Amniotic epithelial cell (primary cell): ENCODE measurements at regions not wholly inside any gene's neighbourhood (a gene's known extent, or its start where the extent isn't known, plus 50 kb on each side); places are given as distances from the start of the nearest gene placed in this dataset.
"Not testable (repeated sequence)": the region's sequence is repeated elsewhere in the genome, so short reads cannot be mapped to it uniquely, and the experiment has no call there.

ENCODE experiments used
- DNase-seq: peaks from one replicate; pipeline ENCODE4 v3.0.0-alpha.2; 2010; ENCODE audit warnings: low read depth

- DNase-seq, result not testable (repeated sequence)
Measured at GRCh38 chr18:5830902-5831301, 64.4 kb downstream of the TMEM200C start.

- DNase-seq, result no peak
Measured at GRCh38 chr18:5828913-5829312, 66.4 kb downstream of the TMEM200C start.

DNA sequence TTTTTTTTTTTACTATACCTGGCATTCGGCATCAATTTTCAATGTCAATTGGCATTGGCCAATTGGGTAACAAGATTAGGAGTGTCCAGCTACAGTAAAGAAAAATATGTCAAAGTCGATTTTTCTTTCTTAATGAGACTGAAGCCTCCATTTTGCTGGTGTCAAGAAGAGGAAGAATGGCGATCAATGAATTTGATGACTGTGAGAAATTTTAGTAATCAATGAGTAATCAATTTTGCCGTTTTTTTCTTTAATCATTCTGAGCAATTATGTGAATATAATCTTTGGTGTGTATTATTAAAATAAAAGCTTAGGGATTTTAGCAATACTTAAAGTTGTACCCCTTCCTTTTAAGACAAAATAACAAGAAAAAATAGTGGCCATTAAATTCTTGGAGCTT lies 69.7 kb downstream of the TMEM200C start:
- no peak for DNase-seq

- no peak for DNase-seq
Measured at GRCh38 chr18:5824370-5824984, 70.8 kb downstream of the TMEM200C start.

DNA sequence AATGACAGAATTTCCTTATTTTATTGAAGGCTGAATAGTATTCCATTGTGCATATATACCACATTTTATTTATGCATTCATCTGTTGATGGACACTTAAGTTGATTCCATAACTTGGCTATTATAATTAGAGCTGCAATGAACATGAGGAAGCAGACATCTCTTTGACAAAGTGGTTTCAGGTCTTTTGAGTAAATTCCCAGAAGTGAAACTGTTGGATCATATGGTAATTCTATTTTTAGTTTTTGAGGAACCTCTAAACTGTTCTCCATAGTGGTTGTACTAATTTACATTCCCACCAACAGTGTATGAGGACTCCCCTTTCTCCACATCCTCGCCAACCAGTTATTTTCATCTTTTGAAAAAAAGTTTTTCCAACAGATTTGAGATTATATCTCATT lies 77.5 kb downstream of the TMEM200C start:
- DNase-seq, result no peak

DNA sequence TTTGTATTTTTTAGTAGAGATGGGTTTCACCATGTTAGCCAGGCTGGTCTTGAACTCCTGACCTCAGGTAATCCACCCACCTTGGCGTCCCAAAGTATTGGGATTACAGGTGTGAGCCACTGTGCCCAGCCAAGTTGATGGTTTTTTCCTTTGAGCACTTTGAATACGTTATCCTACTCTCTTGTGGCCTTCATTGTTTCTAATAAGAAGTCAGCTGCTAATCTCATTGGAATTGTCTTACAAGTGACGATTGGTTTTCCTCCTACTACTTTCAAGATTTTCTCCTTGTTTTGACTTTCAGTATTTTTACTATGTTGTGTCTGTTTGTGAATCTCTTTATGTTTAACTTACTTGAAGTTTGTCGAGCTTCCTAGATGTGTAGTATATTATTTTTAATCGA lies 88.5 kb downstream of the TMEM200C start:
- no peak for DNase-seq

GRCh38 chr18:5787936-5788335 lies 107.4 kb downstream of the TMEM200C start:
- no peak for DNase-seq

DNA sequence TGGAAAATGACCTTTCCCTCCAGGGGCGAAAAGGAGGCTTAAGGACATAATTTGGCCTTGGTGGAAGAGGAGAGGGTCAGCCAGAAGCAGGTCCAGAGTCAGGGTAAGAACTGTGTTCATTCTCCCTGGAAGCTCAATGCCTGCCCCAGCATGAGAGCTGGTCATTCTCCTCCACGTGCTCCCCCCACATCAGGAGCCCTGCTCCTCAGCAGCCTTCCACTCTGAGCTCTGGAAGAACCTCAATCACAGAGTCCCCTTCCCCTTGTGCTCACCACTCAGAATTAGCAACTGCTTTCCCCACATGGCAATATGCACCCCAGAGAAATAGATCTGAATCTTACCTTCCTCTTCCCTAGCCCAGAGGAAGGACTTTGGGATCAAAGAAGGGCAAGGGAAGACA lies 115.4 kb downstream of the TMEM200C start:
- no peak for DNase-seq

DNA sequence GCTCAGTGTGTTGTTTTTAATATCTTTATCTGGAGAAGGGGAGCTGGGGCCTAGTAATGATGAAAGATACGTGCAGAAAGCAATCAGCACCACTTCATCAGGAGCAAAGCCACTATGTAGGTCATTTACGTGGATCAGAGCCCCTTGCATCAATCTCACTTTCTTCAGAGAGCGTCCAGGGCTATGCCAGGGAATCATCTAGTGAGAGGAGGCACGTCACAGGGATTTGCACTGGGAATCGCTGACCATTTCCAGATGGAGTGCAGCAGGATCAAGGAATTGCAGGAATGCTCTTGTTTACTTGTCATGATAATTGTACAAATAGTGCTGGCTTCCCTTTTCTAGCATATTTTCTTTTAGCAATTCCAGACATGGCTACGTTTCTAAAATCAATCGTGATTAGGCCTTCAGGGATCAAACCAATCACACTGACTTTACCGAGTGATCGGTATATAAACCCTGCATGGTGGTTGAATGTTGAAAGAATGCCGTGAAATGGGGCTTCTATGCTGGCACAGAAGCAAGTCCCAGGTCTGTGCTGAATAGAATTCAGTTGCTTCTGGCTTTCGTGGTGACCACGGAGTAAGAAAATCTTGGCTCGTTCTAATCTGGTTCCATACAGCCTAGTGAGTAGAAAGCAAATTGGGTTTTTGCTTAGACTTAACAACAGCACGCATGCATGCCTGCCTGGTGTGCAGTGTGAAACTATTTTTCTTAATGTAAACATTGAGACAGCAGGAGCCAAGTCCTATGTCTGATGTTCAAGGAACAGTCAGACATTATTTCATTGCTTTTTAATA lies 122.8 kb downstream of the TMEM200C start:
- no peak for DNase-seq

- DNase-seq, result no peak
Measured at GRCh38 chr18:5771343-5771742, 124.0 kb downstream of the TMEM200C start.

GRCh38 chr18:5770176-5770575 lies 125.1 kb downstream of the TMEM200C start:
- DNase-seq, result no peak

DNA sequence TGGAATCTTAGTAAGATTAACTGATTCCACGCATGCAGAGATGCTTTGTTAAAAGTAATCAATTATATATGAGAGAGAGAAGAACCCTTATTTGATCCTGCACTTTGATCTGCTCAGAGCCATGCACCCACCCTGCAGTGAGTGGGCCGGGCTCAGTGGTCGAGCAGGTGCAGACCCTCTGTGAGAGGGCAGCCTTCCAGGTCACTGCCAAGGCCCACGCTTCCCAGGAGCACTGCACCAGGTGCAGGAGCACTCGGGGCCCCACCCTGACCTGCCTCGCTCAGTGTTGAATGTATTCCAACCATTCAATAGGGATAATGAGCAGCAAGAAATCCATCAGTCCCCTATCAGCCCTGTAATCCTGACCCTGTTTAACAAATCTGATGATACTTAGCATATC lies 126.9 kb downstream of the TMEM200C start:
- DNase-seq, result no peak

DNA sequence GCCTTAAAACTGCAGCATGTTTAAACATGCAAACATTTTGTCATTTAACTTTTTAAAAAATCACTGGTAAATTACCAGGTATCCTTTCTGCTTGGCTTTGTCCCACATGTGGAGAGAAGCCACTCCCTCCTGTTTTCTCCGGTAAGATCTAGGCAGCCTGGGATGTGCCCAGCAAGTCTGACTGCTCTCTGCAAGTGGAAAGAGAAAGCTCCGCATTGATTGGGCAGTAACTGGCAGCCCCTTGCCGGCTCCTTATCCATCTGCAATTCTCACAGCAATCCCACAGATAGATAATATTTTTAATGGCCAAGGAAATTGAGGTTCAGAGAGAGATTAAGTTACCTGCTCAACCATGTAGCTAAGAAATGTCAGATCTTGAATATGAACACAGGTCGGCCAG lies 136.1 kb downstream of the TMEM200C start:
- DNase-seq, result no peak

DNA sequence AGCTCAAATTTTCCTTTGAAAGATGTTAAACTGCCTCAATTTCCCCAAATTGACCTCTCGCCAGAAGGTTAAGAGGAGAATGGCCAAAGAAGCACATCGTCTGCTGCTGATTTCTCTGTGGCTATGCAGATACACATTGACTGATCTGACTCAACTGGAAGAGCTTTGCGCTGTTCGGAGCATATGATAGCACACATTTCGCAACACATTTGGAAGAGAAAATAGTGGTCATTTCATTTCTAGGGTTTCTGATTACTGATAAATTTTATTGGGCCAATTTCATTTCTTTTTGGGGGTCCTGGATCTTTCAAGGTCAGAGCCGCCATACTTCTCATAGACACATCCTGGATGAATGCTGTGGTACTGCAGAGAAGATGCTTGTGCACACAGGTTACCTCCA lies 138.5 kb downstream of the TMEM200C start:
- no peak for DNase-seq

DNA sequence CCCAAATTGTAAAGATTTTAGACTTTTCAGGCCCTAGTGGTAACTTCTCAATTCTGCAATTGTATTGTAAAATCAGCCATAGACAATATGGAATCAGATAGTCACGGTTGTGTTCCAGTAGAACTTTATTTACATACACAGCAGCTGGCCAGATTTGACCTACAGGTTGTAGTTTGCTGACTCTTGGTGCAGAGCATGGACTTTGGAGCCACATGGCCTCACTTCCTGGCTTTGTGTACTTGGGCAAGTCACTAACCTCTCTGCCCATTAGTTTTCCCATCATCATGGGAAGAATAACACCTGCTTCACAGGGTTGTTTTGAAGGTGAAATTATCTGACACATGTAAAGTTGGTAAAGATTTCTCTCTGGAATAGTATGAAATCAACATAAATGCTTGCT lies 147.6 kb downstream of the TMEM200C start:
- DNase-seq, result no peak

GRCh38 chr18:5746844-5747243 lies 148.5 kb downstream of the TMEM200C start:
- no peak for DNase-seq

DNA sequence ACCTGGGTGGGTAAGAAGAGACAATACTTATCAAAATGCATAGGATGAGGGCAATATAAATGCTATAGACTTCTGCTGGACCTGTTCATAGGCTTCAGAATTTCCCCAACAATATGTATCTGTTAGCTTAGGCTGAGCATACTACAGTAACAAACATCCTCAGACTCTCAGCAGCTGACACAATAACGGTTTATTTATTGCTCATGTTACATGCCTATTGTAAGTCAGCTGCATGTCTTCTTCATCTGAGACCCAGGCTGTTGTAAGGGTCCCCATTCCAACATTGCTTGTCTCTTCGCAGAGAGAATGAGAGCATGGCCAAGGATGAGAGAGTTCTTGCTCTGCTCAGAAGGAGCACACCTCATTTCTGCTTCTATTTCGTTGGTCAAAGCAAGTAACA lies 150.7 kb downstream of the TMEM200C start:
- no peak for DNase-seq

DNA sequence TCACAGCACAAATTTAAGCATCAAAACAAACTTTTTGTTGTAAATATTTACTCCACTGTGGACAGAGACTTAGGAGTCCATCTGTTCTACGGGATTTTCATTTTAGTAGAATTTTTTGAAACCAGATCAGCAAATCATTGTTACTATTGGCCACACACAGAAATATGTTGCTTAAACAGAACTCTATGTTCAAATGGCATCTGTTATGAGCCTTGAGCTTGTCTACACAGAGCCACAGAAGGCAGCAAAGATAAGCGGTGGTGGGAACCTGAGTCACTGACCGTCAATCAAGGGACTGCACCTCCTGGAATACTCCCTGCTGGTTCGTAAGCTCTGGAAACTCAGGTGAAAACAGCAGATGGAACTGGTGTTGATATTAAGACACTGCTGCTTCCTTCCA lies 156.8 kb downstream of the TMEM200C start:
- DNase-seq, result no peak

DNA sequence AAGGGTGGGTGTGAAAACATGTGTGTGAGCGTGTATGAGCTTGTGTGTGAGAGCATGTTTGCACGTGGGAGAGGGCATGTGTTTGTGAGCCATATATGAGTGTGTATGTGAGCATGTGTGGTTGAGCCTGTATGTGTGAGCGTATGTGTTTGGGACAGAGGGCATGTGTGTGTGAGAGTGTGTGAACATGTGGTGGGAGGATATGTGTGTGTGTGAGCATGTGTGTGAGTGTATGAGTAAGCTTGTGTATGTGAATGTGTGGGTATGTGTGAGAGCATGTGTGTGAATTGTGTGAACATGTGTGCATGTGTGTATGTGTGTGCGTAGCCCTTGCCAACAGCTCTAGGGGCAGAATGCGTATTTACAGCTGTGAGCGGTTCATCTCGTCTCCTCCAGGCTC lies 163.0 kb downstream of the TMEM200C start:
- DNase-seq, result no peak

DNA sequence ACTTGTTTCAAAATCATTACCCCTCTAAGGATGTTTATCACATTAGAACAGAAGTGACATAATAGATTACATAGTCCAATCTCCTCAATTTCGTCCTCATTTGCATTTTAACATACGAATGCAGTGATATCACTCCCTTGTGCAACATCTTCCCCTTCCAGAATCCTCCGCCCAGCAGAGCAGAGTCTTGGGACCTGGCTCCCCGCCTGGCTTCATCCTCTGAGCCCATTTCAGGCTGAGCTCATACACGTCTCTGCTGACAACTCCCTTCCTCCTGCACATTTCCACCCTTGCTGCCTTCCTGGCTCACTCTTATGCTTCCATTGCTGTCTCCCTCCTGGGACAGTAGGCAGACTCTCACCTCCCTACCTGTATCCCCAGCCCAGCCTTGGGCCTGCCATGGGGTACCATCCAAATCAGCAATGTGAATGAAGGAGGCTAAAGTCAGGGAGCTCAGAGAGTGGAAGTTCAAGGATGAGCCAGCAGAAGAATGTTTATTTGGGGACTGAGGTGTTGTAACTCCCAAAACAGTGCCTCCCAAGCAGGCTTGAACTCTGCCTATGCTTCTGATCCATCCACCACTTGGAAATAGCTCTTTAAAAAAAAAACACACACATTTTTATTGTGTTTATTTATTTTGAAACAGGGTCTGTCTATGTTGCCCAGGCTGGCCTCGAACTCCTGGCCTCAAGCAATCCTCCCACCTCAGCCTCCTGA lies 165.2 kb downstream of the TMEM200C start:
- no peak for DNase-seq

DNA sequence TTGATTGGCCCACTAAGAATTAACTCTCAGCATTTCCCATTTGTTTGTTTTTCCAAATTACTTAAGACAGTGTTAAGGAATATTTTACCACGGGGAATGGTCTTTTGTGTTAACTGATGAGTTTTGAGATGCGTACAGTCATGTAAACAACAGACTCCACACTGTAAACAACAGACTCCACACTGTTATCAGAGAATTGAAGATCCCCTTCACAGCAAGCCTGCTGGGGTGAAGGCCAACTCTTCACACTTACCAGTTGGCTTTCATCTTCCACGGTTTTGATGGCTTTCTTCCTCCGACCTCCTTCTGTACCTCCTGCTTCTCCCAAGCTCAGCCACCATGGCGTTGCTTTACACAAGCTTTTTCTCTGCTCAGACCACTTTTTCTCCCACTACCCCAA lies 166.8 kb downstream of the TMEM200C start:
- no peak for DNase-seq

DNA sequence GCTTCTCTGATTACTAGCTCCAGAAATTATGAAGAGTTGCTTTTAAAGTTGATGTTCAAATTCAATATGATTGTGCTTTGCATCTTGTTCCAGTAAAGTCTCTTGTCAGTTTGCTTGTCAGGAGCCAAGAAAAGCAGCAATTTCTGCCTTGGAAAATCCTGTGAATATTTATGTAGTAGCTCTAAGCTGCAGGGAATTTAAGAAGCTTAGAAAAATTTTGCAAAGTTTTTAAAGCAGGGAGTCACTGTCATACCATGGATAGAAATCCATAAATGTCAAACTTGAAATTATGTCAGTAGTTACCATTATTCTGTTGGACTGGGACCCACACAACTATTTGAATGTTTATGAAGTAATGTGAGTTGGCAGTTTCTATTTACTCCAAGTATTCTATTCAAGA lies 169.3 kb downstream of the TMEM200C start:
- no peak for DNase-seq

GRCh38 chr18:5721924-5722323 lies 173.4 kb downstream of the TMEM200C start:
- no peak for DNase-seq
